ENCODE measurements at regions not wholly inside any gene's neighbourhood (a gene's known extent, or its start where the extent isn't known, plus 50 kb on each side); places are given as distances from the start of the nearest gene placed in this dataset.

DNA sequence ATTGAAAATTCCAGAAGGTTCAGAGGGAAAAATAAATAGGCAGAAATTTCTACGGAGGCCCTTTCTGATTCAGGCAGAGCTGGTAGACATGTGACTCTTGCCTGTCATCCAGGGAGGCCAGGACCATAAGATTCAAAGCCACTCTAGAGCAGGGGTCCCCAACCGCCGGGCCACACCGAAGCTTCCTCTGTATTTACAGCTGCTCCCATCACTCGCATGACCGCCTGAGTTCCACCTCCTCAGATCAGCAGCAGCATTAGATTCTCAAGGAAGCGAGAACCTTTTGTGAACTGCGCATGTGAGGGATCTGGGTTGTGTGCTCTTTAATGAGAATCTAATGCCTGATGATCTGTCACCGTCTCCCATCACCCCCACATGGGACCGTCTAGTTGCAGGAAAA, 72.2 kb downstream of the RWDD4 start:
- intact Hi-C loops (cut with DNase I; ENCODE audit: low total_unique reads), result no loop called here
- TF ChIP-seq POLR2AphosphoS5 (IDR thresholded peaks at IDR 0.05) (no peak), EP300 (IDR thresholded peaks at IDR 0.05; ENCODE audit: low read depth) (no peak), POLR2A (IDR thresholded peaks at IDR 0.05) (no peak)
- TF ChIP-seq, protein P1, sequence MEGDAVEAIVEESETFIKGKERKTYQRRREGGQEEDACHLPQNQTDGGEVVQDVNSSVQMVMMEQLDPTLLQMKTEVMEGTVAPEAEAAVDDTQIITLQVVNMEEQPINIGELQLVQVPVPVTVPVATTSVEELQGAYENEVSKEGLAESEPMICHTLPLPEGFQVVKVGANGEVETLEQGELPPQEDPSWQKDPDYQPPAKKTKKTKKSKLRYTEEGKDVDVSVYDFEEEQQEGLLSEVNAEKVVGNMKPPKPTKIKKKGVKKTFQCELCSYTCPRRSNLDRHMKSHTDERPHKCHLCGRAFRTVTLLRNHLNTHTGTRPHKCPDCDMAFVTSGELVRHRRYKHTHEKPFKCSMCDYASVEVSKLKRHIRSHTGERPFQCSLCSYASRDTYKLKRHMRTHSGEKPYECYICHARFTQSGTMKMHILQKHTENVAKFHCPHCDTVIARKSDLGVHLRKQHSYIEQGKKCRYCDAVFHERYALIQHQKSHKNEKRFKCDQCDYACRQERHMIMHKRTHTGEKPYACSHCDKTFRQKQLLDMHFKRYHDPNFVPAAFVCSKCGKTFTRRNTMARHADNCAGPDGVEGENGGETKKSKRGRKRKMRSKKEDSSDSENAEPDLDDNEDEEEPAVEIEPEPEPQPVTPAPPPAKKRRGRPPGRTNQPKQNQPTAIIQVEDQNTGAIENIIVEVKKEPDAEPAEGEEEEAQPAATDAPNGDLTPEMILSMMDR (IDR thresholded peaks at IDR 0.05), result no peak
- WGBS, 2 donors (ENCODE audit: low coverage in 1 of 2), result 85 to 100% methylated on average over 5 to 10 of the region's 10 CpGs
- in situ Hi-C loops (cut with MboI; ENCODE audit: low pct_ligation_motif_present in 1 of 4, low pct_unique_long_range_greater_than_20kb in 1 of 4, low sequenced_read_pairs in 3 of 4), result no loop called here
- Histone ChIP-seq H3K27ac (no peak overlapping the region), H3K36me3 (no peaks in the 10 kb centered on the region), H3K27me3 (no peaks in the 10 kb centered on the region), H3K9me3 (no peaks in the 10 kb centered on the region), H3K4me1 (no peaks in the 10 kb centered on the region), H3K4me3 (no peak overlapping the region)
- DNase-seq, result no peak

DNA sequence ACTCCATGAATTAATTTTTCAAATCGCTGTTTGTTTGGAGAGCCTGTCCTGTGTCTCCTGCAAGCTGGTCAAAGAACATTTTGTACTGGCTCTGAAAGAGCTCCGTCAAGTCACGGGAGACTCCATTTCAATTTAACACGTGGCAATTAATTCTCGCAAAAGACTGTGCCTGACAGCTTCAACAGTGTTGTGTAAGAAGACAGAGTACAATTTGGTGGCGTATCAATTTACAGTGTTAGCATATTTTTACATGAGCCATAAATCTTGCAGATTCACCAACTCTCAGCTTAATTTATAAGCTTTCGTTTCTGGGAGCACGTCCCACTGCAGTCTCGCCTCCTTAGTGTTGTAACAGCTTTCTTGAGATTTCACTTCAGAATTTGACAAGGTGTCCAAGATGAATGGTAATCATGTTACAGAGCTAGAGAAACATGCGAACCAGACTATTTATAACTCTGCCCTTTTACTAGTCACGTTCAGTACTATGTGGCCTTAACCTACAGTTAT, 70.8 kb downstream of the RWDD4 start:
- peak; percentile 23 to 64 (median 56) for TF ChIP-seq POLR2AphosphoS5 (IDR thresholded peaks at IDR 0.05)
- TF ChIP-seq, protein P1 (IDR thresholded peaks at IDR 0.05), result no peak
- no peak for TF ChIP-seq POLR2A (IDR thresholded peaks at IDR 0.05)
- TF ChIP-seq EP300 (IDR thresholded peaks at IDR 0.05; ENCODE audit: low read depth), result peak; percentile 32
- H3K27ac ChIP-seq, result no peak overlapping the region
- no peaks in the 10 kb centered on the region for H3K36me3 ChIP-seq
- no peak overlapping the region for H3K4me3 ChIP-seq
- intact Hi-C loops (cut with DNase I; ENCODE audit: low total_unique reads), result no loop called here
- no peak for DNase-seq
- no peaks in the 10 kb centered on the region for H3K9me3 ChIP-seq
- WGBS, 2 donors (ENCODE audit: low coverage in 1 of 2), result 60 to 71% methylated on average over 8 to 11 of the region's 11 CpGs
- no peaks in the 10 kb centered on the region for H3K27me3 ChIP-seq
- H3K4me1 ChIP-seq, result no peaks in the 10 kb centered on the region
- in situ Hi-C loops (cut with MboI; ENCODE audit: low pct_ligation_motif_present in 1 of 4, low pct_unique_long_range_greater_than_20kb in 1 of 4, low sequenced_read_pairs in 3 of 4), result no loop called here

DNA sequence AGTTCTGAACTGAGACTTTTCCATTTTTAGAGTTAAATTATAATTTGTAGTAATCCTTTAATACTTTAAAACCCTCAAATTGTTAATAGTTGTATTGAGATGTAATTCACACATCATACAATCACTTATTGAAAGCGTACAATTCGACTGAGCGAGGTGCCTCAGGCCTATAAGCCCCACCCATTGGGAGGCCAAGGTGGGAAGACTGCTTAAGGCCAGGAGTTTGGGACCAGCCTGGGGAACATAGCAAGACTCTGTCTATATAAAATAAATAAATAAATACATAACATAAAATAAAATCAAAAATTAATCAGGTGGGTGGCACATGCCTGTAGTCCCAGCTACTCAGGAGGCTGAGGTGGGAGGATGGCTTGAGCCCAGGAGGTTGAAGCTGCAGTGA, 70.3 kb downstream of the RWDD4 start:
- Histone ChIP-seq H3K4me1 (no peaks in the 10 kb centered on the region), H3K27me3 (no peaks in the 10 kb centered on the region), H3K36me3 (no peaks in the 10 kb centered on the region), H3K9me3 (no peaks in the 10 kb centered on the region), H3K4me3 (no peak overlapping the region), H3K27ac (no peak overlapping the region)
- in situ Hi-C loops (cut with MboI; ENCODE audit: low pct_ligation_motif_present in 1 of 4, low pct_unique_long_range_greater_than_20kb in 1 of 4, low sequenced_read_pairs in 3 of 4) (no loop called here), intact Hi-C loops (cut with DNase I; ENCODE audit: low total_unique reads) (no loop called here)
- DNase-seq, result no peak
- WGBS, 2 donors (ENCODE audit: low coverage in 1 of 2), result 86 to 96% methylated on average over 3 of the region's 3 CpGs
- TF ChIP-seq, protein P1 (IDR thresholded peaks at IDR 0.05), result no peak
- TF ChIP-seq POLR2A (IDR thresholded peaks at IDR 0.05) (no peak), POLR2AphosphoS5 (IDR thresholded peaks at IDR 0.05) (no peak), EP300 (IDR thresholded peaks at IDR 0.05; ENCODE audit: low read depth) (no peak)

DNA sequence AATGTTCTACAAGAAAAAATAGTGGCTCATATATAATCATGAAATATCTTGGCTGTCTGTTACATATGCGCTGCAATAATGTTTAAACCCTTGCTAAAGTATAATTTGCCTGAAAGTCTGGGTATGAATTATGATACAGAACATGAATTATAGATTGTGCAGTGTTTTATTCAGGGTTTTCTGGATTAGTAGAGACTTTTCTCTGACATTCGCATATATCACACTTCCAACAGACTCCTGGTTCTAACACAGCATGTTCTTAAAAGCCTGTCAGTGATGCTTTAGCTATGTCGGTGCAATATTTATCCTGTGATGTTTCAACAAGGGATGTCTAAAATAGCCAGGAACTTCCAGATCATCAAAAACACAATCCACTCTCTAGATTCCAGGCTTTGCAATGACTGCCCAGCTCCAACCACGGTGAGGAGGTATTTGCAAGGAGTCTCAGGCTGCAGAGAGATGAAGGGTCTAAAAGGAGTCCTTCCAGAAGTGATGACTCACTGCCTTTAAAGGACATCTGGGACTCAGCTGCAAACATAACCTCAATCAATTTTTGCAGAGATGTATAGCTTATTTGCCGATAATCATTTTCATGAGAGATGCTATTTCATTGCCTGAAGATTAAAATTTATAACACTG, 69.4 kb downstream of the RWDD4 start:
- Histone ChIP-seq H3K4me1 (no peaks in the 10 kb centered on the region), H3K4me3 (no peak overlapping the region), H3K27ac (no peak overlapping the region), H3K27me3 (no peaks in the 10 kb centered on the region), H3K9me3 (no peaks in the 10 kb centered on the region), H3K36me3 (no peaks in the 10 kb centered on the region)
- TF ChIP-seq POLR2AphosphoS5 (IDR thresholded peaks at IDR 0.05) (no peak), EP300 (IDR thresholded peaks at IDR 0.05; ENCODE audit: low read depth) (no peak), POLR2A (IDR thresholded peaks at IDR 0.05) (no peak)
- TF ChIP-seq, protein P1 (IDR thresholded peaks at IDR 0.05), result no peak
- no peak for DNase-seq
- intact Hi-C loops (cut with DNase I; ENCODE audit: low total_unique reads), result no loop called here
- 79 to 91% methylated on average over 3 to 5 of the region's 5 CpGs for WGBS, 2 donors (ENCODE audit: low coverage in 1 of 2)
- in situ Hi-C loops (cut with MboI; ENCODE audit: low pct_ligation_motif_present in 1 of 4, low pct_unique_long_range_greater_than_20kb in 1 of 4, low sequenced_read_pairs in 3 of 4), result no loop called here
